SIG-M5 (cell line): ENCODE measurements at regions not wholly inside any gene's neighbourhood (a gene's known extent, or its start where the extent isn't known, plus 50 kb on each side); places are given as distances from the start of the nearest gene placed in this dataset.

Experiments
- DNase-seq: peaks from one replicate; lab custom pipeline; 2025; lab: John Stamatoyannopoulos, UW

DNA sequence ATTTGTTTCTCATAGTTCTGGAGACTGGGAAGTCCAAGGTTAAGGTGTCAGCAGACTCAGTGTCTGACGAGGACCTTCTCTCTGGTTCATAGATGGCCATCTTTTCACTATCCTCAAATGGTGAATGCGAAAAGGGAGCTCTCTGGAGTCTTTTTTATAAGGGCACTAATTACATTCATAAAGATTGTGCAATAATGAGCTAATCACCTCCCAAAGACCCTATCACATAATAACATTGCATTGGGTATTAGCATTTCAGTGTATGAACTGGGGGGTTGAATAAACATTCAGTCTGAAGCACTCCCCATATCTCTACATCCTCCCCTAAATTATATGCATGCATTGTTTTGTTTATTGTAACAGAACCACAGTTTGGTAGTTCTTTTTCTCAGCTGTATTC is 1086.5 kb downstream of the CDH11 start:
- DNase-seq: no peak

DNA sequence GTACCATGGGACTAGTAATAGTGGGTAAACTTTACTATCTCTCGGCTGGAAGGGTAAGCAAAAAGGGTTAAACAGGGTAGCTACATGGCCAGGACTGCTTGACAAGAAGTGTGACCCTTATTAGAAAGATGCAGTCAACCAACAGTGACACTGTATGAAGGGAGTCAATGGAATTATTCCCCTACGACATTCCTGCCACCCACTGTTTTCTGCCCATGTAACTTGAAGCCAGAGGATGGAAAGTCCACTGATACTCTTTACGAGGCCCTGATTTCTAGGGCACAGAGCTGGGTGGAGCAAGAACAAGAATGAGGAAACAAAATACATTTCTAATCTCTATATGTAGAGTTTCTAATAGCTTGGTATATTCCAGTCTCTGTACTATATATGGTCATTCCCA is 1102.5 kb downstream of the CDH11 start:
- no peak for DNase-seq

DNA sequence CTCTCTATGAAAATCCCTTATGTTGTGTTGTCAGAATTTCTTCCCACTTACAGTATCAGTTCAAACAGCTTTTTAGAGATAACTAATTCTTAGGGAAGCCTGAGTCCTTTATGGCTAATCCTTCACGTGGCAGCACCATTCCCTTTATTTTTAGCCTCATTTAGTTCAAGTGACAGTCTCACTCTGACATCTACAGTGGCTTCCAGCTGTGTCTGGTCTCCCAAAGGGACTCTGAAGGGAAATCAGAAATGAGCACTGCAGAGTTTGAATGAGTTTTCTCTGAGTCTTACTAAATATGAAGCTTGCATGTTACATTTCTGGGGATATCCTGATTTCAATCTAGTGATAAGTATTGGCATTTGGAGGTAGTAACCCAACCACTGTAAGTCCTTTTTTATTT is 1104.1 kb downstream of the CDH11 start:
- no peak for DNase-seq

DNA sequence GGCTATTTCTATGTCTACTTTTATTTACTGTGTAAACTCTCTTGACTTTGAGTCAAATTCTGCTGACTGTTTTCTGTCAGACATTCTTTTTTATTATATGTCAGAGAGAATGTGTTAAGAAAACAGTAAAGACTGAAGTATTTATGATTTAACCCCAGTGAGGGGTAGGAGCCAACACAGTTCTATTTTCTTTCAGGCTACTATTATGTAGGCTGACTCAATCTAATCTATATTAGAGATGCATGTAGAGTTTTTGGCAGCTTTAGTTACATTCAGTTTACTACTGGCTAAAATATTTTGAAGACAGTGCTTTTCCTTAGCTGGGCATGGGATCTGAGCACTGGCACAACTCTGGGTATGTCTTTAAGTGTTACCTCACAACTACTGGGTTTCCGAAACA is 1108.0 kb downstream of the CDH11 start:
- no peak for DNase-seq

DNA sequence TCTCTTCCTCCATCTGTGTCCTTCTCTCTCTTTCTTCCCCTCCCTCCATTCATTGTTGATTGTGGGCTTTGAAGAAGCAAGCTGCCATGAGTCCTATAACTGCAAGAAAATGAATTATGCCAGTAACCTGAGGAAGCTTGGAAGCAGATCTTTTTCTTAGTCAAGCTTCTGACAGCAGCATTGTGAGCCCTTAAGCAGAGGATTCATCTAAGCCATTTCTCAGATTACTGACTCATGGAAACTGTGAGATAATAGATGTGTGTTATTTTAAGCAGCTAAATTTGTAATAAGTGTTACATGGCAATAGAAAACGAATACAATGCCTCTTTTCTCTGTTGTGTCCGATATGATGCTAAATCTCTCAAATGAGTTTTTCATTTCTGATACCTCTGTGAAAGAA is 1109.7 kb downstream of the CDH11 start:
- no peak for DNase-seq

DNA sequence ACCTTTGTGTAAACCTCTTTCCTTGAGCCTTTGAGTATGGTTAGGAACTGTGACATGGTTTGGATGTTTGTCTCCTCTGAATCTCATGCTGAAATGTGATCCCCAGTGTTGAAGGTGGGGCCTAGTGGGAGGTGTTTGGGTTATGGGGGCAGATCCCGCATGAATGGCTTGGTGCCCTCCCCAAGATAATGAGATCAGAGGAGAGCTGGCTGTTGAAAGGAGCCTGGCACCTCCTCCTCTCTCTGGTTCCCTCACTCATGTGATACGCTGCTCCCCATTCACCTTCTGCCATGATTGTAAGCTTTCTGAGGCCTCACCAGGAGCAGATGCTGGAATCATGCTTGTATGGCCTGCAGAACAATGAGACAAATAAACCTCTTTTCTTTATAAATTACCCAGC is 1110.2 kb downstream of the CDH11 start:
- no peak for DNase-seq

DNA sequence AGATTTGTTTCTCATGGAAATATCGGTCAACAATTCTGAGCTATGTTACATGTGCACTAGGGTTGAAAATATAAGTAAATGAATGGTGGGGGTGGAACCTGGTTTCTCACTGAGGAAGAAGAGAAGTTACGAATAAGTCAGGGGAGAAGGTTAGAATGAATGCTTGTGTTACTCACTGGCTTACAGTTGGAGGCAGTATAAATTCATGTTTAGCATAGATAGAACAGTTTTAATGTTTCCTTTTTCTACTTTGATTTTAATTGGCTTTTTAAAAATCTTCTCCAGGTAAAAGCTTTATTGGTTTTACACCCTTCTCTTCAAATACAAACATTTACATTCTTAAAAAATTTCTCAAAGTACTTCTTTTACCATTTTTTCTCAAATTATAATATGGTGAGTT is 1113.7 kb downstream of the CDH11 start:
- no peak for DNase-seq

DNA sequence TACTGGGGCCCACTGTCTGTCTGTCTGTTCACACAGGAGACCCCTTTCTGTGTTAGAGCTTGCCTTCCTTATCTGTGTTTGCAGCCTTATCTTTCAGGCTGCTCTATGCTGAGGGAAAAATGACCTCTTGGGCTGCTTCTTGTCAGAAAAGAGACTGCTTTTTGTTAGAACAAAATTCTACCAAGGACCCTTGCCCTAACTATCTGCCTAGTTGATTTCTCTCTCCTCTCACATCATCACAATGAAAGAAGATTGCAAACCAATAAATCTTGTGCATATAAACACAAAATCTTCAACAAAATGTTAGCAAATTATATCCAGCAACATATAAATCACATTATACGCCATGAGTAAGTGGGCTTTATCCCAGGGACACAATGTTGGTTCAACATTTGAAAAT is 1117.7 kb downstream of the CDH11 start:
- DNase-seq: no peak

DNA sequence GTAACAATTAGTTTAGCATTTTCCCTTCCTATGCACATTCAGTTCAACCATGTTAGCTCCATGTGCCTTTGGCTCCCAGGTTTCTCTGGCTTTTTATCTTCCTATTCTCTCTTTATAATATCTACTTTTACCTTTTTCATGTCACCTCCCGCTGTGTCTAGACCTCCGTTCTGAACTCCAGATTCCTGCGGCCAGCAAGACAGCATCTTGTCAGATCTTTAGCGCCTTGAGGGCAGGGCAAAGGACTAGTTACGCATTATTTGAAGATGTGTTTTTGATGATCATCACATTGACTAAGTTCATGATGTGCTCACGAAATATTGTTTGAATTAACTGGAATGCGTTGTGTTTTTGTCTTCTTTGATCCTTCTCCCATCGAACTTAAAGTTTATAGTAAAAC is 1126.8 kb downstream of the CDH11 start:
- no peak for DNase-seq

DNA sequence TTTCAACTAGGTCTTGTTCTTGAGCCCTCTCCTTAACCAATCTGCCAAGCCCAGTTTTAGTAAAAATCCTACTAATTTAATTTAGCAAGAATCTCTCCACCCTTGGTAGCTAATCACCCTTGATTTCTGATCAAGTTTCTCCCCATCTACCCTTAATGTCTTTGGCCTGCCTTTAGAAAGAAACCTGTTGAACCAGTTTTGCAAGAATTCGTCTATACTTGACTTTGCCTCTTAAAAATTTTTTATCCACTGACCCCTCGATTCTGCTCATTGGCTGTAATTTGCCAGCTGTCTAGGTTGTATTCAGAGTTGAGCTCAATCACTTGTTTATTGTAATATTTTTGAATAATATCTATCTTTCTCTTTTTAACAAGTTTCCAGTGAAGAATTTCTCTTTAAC is 1138.5 kb downstream of the CDH11 start:
- DNase-seq: no peak

DNA sequence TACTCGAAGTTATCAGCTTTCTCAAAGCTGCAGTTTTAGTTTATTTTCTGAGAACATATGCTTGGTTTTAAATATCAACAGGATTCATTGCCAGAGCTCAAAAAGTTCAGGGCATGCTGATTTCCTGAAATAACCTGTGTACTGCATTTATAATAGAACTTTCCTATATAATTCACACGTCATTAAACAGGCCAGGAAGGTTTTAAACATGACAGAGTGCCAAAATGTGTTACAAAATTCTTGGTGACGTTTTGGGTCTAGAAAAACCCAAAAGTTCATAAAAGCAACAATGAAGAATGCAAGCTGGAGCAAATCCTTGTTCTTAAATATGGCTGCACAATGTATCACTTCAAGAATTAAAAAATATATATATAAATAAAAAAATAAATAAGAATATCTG is 1139.1 kb downstream of the CDH11 start:
- no peak for DNase-seq

DNA sequence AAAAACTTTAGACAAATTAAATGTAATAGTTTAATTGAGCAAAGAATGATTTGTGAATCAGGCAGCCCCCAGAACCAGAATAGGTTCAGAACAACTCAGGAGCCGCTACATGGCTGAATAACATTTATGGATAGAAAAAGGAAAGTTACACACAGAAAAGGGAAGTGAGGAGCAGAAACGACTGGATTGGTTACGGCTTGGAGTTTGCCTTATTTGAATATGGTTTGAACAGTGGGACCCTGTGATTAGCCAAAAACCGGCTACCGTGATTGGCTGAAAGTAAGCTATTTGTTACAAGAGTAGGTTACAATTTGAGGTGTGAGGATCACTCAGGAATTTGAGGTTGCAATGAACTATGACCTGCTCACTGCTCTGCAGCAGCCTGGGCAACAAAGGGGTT is 1139.8 kb downstream of the CDH11 start:
- no peak for DNase-seq

DNA sequence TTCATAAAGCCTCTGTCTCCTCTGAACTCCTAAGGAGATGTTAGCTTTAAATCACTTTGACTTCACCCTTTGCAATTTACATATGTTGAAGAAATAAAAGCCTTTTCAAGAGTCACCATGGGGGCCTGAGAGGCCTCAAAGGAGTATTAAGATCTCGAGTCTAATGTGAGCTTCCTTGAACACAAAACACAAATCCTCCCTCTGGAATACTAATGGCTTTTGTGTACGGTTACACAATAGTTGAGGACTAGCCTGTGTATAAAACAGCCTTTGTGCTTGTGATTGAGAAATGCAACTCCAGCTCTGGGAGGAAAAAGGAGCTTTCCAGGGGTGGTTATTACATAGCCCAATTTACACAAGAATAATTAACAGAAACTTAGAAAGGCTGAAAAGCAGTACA is 1140.2 kb downstream of the CDH11 start:
- DNase-seq: no peak

DNA sequence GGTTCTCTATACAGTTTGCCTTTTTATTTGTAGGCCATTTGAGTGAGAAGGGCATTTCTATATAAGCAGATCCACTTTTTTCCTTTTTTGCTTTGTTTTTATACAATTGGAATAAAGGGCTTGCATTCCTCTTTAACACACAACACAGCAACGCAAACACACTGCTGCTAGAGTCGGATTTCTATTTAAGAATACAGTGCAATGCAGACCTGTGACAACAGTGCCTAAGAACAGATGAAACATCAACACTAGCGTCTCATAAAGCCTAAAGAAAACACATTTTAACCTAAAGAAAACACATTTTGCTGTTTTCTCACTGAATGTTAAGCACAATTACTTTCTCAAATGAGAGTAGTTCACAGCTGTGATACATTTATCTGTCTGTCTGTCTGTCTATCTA is 1141.1 kb downstream of the CDH11 start:
- no peak for DNase-seq

DNA sequence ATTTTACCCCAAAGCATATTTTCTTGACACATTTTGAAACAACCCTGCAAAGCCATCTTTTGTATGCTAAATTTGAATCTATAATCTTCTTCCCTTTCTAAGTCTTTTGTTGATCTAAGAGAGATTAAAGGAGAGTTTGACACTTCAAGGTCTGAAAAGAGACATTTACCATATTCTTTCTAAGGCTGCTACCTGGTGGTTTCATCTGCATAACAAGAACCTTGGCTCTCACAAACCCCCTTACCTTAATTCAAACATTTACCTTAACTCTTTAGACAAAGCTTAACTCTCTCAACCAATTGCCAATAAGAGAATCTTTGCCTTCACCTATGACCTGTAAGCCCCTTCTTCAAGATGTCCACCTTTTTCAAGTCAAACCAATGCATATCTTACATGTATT is 1143.6 kb downstream of the CDH11 start:
- DNase-seq: no peak

DNA sequence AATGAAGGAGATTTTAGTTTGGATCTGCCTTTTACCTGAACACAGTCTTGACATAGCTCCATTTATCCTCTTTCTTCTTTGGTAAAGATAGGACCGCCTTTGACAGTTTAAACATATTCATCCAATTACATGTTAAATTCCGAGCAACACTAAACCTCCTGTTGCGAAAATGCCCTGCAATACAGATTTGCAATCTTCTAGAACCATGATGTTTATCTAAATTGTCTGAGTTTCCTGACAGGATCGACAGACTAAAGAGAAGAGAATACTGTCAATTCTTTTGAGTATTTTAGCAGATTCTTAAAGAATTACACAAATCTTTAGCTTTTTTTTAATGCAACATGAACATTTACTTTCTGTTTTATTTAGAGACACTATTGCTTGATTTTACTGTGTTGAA is 1145.5 kb downstream of the CDH11 start:
- DNase-seq: no peak

DNA sequence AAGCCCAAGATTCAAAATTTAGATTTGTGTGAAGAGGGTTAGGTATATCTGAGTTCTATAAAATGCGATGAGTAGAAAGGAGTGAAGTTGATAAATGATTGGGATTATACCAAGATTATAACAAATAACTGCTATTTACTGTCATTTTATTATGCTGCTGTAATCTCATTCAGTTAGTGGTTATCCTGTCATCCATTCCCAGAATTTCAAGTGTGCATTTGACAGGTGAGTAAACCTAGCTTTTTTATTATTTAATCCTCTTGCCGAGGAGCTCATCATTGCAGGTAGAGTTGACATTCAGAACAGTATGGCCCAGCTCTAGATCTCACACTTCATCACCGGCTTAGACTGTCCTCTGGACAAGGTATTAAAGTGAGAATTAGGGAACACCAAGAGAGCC is 1146.2 kb downstream of the CDH11 start:
- DNase-seq: no peak

DNA sequence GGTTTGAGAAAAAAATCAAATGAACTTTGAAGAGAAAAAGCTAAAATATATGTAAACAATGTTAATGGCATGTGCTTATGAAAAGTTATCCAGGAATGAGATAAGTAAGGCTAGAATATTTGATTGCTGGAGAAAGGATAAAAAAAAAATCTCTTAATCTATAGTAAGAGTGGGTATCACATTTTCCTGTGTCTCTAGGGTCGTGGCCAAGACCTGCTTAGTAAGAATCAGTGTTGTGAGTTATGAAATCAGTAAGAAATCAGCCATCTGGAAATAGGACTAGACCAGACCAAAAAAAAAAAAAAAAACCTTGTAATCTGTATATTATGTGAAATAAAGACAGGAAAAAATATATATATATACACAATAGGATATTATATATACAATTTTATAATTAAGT is 1153.9 kb downstream of the CDH11 start:
- no peak for DNase-seq

DNA sequence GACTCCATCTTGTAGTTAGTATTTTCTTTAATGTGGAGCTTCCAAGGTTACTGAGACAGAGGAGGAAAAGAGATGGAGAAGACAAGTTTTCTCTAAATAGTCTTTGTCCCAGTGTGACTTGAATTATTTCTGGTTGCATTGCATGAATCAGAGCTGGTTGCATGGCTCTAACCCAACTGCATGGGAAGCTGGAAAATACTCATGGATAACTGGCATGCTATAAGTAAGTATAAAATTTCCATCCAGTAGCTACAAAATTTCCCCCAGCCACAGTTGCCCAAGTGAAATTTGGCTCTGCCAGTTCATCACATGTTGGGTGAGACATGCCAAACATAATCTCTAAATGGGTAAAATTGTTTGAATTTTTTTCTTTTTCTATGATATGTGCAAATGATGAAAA is 1161.5 kb downstream of the CDH11 start:
- DNase-seq: no peak

DNA sequence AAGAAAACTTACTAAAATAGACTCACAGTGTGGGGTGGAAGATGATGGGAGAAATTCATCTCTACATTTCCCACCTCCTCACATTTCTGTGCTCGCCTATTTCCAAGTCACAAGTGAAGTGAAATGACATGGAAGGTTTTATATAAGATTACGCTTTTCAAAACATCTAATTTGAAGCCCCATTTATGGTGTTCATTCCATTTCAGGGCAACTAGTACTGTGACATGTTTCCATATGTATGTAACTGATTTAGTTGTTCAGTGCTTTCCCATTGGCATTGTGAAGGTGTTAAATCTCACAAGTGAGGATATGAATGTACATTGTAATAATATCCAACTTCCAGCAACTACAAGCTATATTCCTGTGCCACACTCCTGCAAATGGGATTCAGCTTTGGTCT is 1174.8 kb downstream of the CDH11 start:
- no peak for DNase-seq

DNA sequence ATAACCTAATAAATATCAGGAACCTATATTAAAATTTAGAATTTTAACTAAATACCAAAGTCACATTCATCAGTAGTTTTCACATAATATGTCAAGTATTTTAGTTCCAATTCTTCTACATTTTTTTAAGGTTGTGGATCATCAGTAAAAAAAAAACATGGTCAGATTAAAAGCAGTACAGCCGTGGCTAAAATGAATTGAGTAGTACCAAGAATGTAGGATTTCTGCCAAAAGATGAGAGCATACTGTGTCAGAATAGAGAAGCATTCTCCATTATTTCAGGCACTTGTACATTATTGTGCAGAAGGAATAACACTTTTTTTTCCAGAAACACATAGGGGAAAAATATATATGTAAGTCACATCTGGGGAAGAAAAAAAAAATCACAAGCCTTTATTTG is 1176.1 kb downstream of the CDH11 start:
- no peak for DNase-seq

DNA sequence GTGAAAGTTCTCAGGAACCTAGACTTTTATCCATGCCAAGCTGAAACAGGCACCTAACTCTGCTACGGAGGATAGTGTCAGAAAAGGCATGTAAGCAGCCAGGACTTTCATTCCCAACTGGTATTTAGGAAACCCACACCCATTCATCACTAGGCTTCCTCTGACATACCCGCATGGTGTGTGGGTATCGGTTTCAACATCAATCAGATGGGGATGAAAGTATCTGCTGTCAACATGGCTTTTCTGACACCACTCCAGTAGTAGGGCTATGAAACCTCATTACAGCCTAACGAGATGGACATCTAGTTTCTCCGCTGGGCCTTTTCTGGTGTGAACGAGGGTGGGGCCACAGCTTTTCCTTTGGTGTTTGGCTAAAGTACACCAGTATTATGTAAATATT is 1178.3 kb downstream of the CDH11 start:
- DNase-seq: no peak

DNA sequence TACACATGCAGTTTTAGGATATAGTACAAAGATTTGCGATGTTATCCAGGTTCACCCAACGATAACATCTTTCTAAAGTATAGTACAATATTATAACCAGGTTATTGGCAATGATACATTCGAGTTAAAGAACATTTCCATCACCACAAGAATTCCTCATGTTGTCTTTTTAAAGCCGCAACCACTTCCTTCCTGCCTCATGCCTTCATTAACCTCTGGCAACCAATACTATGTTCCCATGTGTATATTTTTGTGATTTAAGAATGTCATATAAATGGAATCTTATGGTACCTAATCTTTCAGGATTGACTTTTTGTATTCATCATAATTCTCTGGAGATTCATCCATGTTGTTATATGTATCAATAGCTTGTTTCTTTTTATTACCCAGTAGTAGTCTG is 1183.2 kb downstream of the CDH11 start:
- DNase-seq: no peak

DNA sequence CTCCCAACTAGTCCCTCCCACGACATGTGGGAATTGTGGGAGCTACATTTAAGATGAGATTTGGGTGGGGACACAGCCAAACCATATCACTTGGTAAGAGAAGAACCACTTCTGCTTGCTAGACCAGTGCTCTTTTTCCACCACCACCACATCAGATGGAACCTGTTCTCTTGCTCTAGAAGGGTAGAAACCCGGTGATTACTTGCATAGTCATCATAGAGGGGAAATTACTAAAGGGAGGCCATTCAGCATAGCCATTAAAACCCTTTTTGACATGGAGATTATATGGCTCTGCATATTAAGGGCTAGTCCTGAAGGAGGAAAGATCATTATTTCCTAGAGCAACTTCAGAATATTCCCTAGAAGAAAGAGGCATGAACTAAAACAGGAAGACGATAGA is 1188.0 kb downstream of the CDH11 start:
- DNase-seq: no peak

DNA sequence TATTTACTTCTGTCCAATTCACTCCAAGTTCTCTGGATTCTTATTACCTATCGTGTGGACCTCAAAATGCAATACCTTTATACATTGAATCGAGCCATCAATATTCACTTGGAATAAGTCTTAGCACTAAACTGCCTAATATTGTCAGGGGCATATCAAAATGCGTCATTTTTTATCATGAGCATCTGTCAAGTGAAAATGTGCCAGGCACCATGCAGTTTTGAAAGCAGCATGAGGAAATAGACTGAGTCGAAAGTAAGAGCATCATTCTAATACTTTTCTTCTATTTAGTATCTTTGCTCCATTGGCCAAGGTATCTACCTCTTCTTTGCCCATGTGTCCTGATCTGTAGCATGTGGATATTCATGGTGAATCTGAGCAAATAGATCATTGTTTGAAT is 1193.4 kb downstream of the CDH11 start:
- DNase-seq: no peak
